Activated CD4-positive, alpha-beta T cell treated with anti-CD3 and anti-CD28 coated beads for 36 hours (primary cell): ENCODE measurements at regions not wholly inside any gene's neighbourhood (a gene's known extent, or its start where the extent isn't known, plus 50 kb on each side); places are given as distances from the start of the nearest gene placed in this dataset.

Experiments
- ATAC-seq: fragments of 200-7000 bp; cut with Tn5 transposase; one replicate; pipeline ENCODE4 v1.10.0; 2021; ENCODE audit warnings: mild to moderate bottlenecking, moderate library complexity
- CTCF ChIA-PET: fragments of 350-600 bp; sonication (Branson Sonifier 250); formaldehyde crosslinking; loops from one replicate; lab custom pipeline; 2021; ENCODE audit warnings: antibody characterized with exemption; lab: Charles Lee
- POLR2A ChIA-PET: fragments of 350-600 bp; sonication (Branson Sonifier 250); formaldehyde crosslinking; loops from one replicate; lab custom pipeline; 2021; ENCODE audit warnings: antibody characterized with exemption, inconsistent platforms; lab: Charles Lee
- DNase-seq: peaks from one replicate; pipeline ENCODE4 v3.0.0-alpha.2; 2020
- H3K27ac Mint-ChIP-seq: one replicate; pipeline ENCODE4 v1.8.0; 2021; ENCODE audit warnings: mixed read lengths
- H3K27me3 Mint-ChIP-seq: one replicate; pipeline ENCODE4 v1.8.0; 2021; ENCODE audit warnings: mixed read lengths
- H3K36me3 Mint-ChIP-seq: one replicate; pipeline ENCODE4 v1.8.0; 2021; ENCODE audit warnings: low read depth, mixed read lengths
- H3K4me1 Mint-ChIP-seq: one replicate; pipeline ENCODE4 v1.8.0; 2021; ENCODE audit warnings: mixed read lengths
- H3K4me3 Mint-ChIP-seq: one replicate; pipeline ENCODE4 v1.8.0; 2021; ENCODE audit warnings: mild to moderate bottlenecking, moderate library complexity, mixed read lengths
- H3K9me3 Mint-ChIP-seq: one replicate; pipeline ENCODE4 v1.8.0; 2021; ENCODE audit warnings: low read depth, mixed read lengths
- intact Hi-C, 2 experiments: fragments of 100-400 bp; cut with DNase I in 1 of 2; cut with micrococcal nuclease in 1 of 2; formaldehyde crosslinking; loops; one replicate each; pipeline versions ENCODE4 v1.14.2 to v1.15.1; 2022 to 2024; cut with DNase I, micrococcal nuclease

GRCh38 chr3:36302158-36302509, 78.2 kb upstream of the STAC start:
- ChIA-PET CTCF (no interaction called here), POLR2A (interaction anchor here (0.6 kb wide), 1 partner anchor 238 kb away, joined by 4 read pairs; no protein-coding TSS in a partner anchor)
- Mint-ChIP-seq H3K4me1 (no peaks in the 10 kb centered on the region), H3K9me3 (peaks cover 3% of the 10 kb centered on the region), H3K4me3 (no peak overlapping the region), H3K36me3 (no peaks in the 10 kb centered on the region), H3K27me3 (no peaks in the 10 kb centered on the region), H3K27ac (no peak overlapping the region)
- ATAC-seq: no peak
- DNase-seq: no peak
- intact Hi-C loops: no loop called here

GRCh38 chr3:36302626-36303025, 77.7 kb upstream of the STAC start:
- CTCF ChIA-PET: no interaction called here

GRCh38 chr3:36303286-36303685, 77.0 kb upstream of the STAC start:
- ChIA-PET POLR2A (no interaction called here), CTCF (no interaction called here)
- intact Hi-C loops: no loop called here
- Mint-ChIP-seq H3K4me3 (no peak overlapping the region), H3K36me3 (no peaks in the 10 kb centered on the region), H3K4me1 (no peaks in the 10 kb centered on the region), H3K27ac (no peak overlapping the region), H3K9me3 (no peaks in the 10 kb centered on the region), H3K27me3 (no peaks in the 10 kb centered on the region)
- DNase-seq (no peak), ATAC-seq (no peak)

More at GRCh38 chr3:36302626-36303025, 77.7 kb upstream of the STAC start:
- DNase-seq (no peak), ATAC-seq (no peak)
- POLR2A ChIA-PET: interaction anchor here (0.6 kb wide), 1 partner anchor 238 kb away, joined by 4 read pairs; no protein-coding TSS in a partner anchor
- Mint-ChIP-seq H3K4me3 (no peak overlapping the region), H3K9me3 (peaks cover 3% of the 10 kb centered on the region), H3K4me1 (no peaks in the 10 kb centered on the region), H3K36me3 (no peaks in the 10 kb centered on the region), H3K27me3 (no peaks in the 10 kb centered on the region), H3K27ac (no peak overlapping the region)
- intact Hi-C loops: no loop called here

- Mint-ChIP-seq H3K4me3 (no peak overlapping the region), H3K9me3 (no peaks in the 10 kb centered on the region), H3K27ac (no peak overlapping the region), H3K36me3 (no peaks in the 10 kb centered on the region), H3K27me3 (no peaks in the 10 kb centered on the region), H3K4me1 (no peaks in the 10 kb centered on the region)
- DNase-seq (no peak), ATAC-seq (no peak)
- intact Hi-C loops: no loop called here
- POLR2A ChIA-PET: no interaction called here
- CTCF ChIA-PET: no interaction called here
These were observed 74.3 kb upstream of the STAC start for GRCh38 chr3:36305929-36306520.

- H3K4me3 Mint-ChIP-seq: no peak overlapping the region
- no peak overlapping the region for H3K27ac Mint-ChIP-seq
- H3K4me1 Mint-ChIP-seq: no peaks in the 10 kb centered on the region
- DNase-seq (no peak), ATAC-seq (no peak)
- CTCF ChIA-PET: no interaction called here
- intact Hi-C loops: no loop called here
- POLR2A ChIA-PET: no interaction called here
- no peaks in the 10 kb centered on the region for H3K27me3 Mint-ChIP-seq
- H3K9me3 Mint-ChIP-seq: no peaks in the 10 kb centered on the region
- H3K36me3 Mint-ChIP-seq: no peaks in the 10 kb centered on the region
These were observed 71.2 kb upstream of the STAC start for GRCh38 chr3:36309092-36309491.

- Mint-ChIP-seq H3K4me3 (no peak overlapping the region), H3K27me3 (no peaks in the 10 kb centered on the region)
- POLR2A ChIA-PET: no interaction called here
These were observed 68.0 kb upstream of the STAC start for GRCh38 chr3:36312351-36312750.

GRCh38 chr3:36317915-36318314, 62.4 kb upstream of the STAC start:
- Mint-ChIP-seq H3K27me3 (peaks cover 2% of the 10 kb centered on the region), H3K36me3 (no peaks in the 10 kb centered on the region), H3K27ac (no peak overlapping the region), H3K4me1 (no peaks in the 10 kb centered on the region), H3K9me3 (peaks cover 6% of the 10 kb centered on the region), H3K4me3 (no peak overlapping the region)
- no peak for ATAC-seq
- ChIA-PET CTCF (no interaction called here), POLR2A (no interaction called here)
- intact Hi-C loops: no loop called here
- DNase-seq: no peak

More at GRCh38 chr3:36312351-36312750, 68.0 kb upstream of the STAC start:
- DNase-seq (no peak), ATAC-seq (no peak)
- no peaks in the 10 kb centered on the region for H3K36me3 Mint-ChIP-seq
- peaks cover 2% of the 10 kb centered on the region for H3K9me3 Mint-ChIP-seq
- no peak overlapping the region for H3K27ac Mint-ChIP-seq
- H3K4me1 Mint-ChIP-seq: no peaks in the 10 kb centered on the region
- CTCF ChIA-PET: no interaction called here
- intact Hi-C loops: no loop called here

- DNase-seq (no peak), ATAC-seq (no peak)
- intact Hi-C loops: no loop called here
- Mint-ChIP-seq H3K36me3 (no peaks in the 10 kb centered on the region), H3K27ac (no peak overlapping the region), H3K4me1 (no peaks in the 10 kb centered on the region), H3K4me3 (no peak overlapping the region), H3K27me3 (peaks cover 2% of the 10 kb centered on the region), H3K9me3 (peaks cover 7% of the 10 kb centered on the region)
- ChIA-PET CTCF (no interaction called here), POLR2A (no interaction called here)
These were observed 61.6 kb upstream of the STAC start for GRCh38 chr3:36318621-36319200.

- ChIA-PET CTCF (no interaction called here), POLR2A (no interaction called here)
- Mint-ChIP-seq H3K27ac (no peak overlapping the region), H3K36me3 (no peaks in the 10 kb centered on the region), H3K4me1 (no peaks in the 10 kb centered on the region), H3K27me3 (peaks cover 2% of the 10 kb centered on the region), H3K4me3 (no peak overlapping the region), H3K9me3 (peaks cover 8% of the 10 kb centered on the region)
- no peak for ATAC-seq
- intact Hi-C loops: no loop called here
- DNase-seq: no peak
These were observed 60.6 kb upstream of the STAC start for GRCh38 chr3:36319680-36320079.
